ENCODE measurements at regions not wholly inside any gene's neighbourhood (a gene's known extent, or its start where the extent isn't known, plus 50 kb on each side); places are given as distances from the start of the nearest gene placed in this dataset.

DNA sequence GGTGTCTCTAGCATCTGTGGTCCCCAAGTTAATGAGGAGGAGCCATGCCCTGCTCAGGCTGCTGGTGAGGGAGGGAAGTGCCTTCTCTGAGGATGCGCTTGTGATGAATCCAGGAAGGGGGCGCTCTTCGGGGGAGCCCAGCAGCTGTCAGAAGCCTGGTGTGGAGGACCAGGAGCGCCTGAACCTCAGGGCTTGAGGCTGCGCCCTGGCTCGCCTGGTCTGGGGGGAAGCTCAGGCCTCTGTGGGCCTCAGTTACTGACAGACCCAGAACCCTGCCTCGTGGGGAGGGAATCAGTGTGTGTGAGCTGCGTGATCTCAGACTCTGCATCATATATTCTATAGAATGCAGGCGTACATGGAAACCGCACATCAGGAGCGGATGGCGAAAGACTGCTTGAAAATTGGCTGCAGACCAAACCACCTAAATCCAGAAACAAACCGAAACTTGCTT is 126.1 kb downstream of the SEC14L1 start:
- peak in 1 of 9 donors; percentile 25 for TF ChIP-seq CTCF (IDR thresholded peaks at IDR 0.05)
- H3K9me3 ChIP-seq: no peaks in the 10 kb centered on the region
- no peak overlapping the region for H3K27ac ChIP-seq
- H3K27me3 ChIP-seq: peaks cover 0 to 11% (median 0%) of the 10 kb centered on the region in 7 donors
- peaks cover 0 to 4% (median 0%) of the 10 kb centered on the region in 9 donors for H3K4me1 ChIP-seq
- no peak for ATAC-seq
- H3K36me3 ChIP-seq: no peaks in the 10 kb centered on the region
- intact Hi-C loops (cut with DNase I): no loop called here
- H3K4me3 ChIP-seq: no peak overlapping the region
- no peak for DNase-seq
- 75 to 79% methylated on average over 13 of the region's 13 CpGs for WGBS, 2 donors

GRCh38 chr17:77269696-77270681 is 129.2 kb downstream of the SEC14L1 start:
- intact Hi-C loops (cut with DNase I): no loop called here
- H3K36me3 ChIP-seq: no peaks in the 10 kb centered on the region
- H3K27me3 ChIP-seq: peaks cover 0 to 13% (median 0%) of the 10 kb centered on the region in 7 donors
- DNase-seq (no peak), ATAC-seq (no peak)
- H3K9me3 ChIP-seq: no peaks in the 10 kb centered on the region
- 87 to 93% methylated on average over 18 of the region's 18 CpGs for WGBS, 2 donors
- H3K4me1 ChIP-seq: peaks cover 0 to 7% (median 0%) of the 10 kb centered on the region in 9 donors
- H3K4me3 ChIP-seq: no peak overlapping the region
- no peak overlapping the region for H3K27ac ChIP-seq
- TF ChIP-seq CTCF (IDR thresholded peaks at IDR 0.05): no peak

DNA sequence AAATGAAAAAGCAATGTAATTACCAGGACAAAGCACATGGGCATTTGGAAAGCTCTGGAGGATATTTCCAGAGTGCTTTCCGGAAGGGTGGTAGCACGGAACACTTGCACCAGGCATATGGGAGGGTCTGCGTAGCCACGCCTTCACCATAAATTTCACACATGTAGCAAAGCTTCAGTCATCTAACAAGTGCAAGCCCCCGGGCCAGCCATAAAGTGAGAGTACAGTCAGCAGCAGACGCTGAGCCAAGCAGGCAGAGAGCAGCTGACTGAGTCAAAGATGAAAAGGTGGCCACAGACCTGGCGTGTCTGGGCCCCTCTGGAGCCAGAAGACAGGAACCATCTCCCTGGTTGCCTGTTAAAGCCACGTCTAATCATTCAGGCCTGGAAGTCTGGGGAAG is 130.6 kb downstream of the SEC14L1 start:
- no peak for ATAC-seq
- H3K27ac ChIP-seq: no peak overlapping the region
- peaks cover 0 to 9% (median 0%) of the 10 kb centered on the region in 7 donors for H3K27me3 ChIP-seq
- H3K9me3 ChIP-seq: no peaks in the 10 kb centered on the region
- DNase-seq: no peak
- no peak for TF ChIP-seq CTCF (IDR thresholded peaks at IDR 0.05)
- intact Hi-C loops (cut with DNase I): no loop called here
- H3K4me3 ChIP-seq: no peak overlapping the region
- H3K36me3 ChIP-seq: no peaks in the 10 kb centered on the region
- WGBS, 2 donors: 90 to 92% methylated on average over 8 of the region's 8 CpGs
- H3K4me1 ChIP-seq: peaks cover 0 to 11% (median 0%) of the 10 kb centered on the region in 9 donors

GRCh38 chr17:77273397-77274085 is 132.8 kb downstream of the SEC14L1 start:
- ATAC-seq: no peak
- 83 to 86% methylated on average over 7 of the region's 7 CpGs for WGBS, 2 donors
- intact Hi-C loops (cut with DNase I): no loop called here
- Histone ChIP-seq H3K27ac (peak overlapping the region in 1 of 10 donors; percentile 71), H3K4me3 (peak overlapping the region in 1 of 10 donors; percentile 26), H3K9me3 (no peaks in the 10 kb centered on the region), H3K27me3 (peaks cover 0 to 9% (median 0%) of the 10 kb centered on the region in 7 donors), H3K36me3 (no peaks in the 10 kb centered on the region), H3K4me1 (peaks cover 0 to 11% (median 0%) of the 10 kb centered on the region in 9 donors)
- TF ChIP-seq CTCF (IDR thresholded peaks at IDR 0.05): no peak
- no peak for DNase-seq
